HCT116 (cell line): ENCODE measurements at regions not wholly inside any gene's neighbourhood (a gene's known extent, or its start where the extent isn't known, plus 50 kb on each side); places are given as distances from the start of the nearest gene placed in this dataset.

Experiments used
- ATAC-seq: fragments of 200-7000 bp; cut with Tn5 transposase; 2 replicates; pipeline ENCODE4 v1.9.1; 2020; ENCODE audit warnings: mild to moderate bottlenecking, moderate library complexity
- BruUV-seq: library from RNA; stranded (reverse); fragments of 400-500 nt; replicated peaks from 2 replicates; lab custom pipeline; 2021; lab: Mats Ljungman, UMichigan
- CTCF ChIA-PET: fragments of 300-600 bp; sonication (Branson Sonifier 250); formaldehyde crosslinking; loops from one replicate; lab custom pipeline; 2021; ENCODE audit warnings: antibody characterized with exemption; lab: Charles Lee
- POLR2A ChIA-PET: fragments of 300-600, 350-600 bp; sonication (Branson Sonifier 250); formaldehyde crosslinking; loops from one replicate; lab custom pipeline; 2021; ENCODE audit warnings: antibody characterized with exemption; lab: Charles Lee
- RAD21 ChIA-PET, 2 experiments: fragments of 300-600 bp; sonication (Branson Sonifier 250); formaldehyde crosslinking; loops; one replicate each; lab custom pipeline; 2023; ENCODE audit warnings: low total read pairs in 2 of 2; ENCODE audit not compliant: uncharacterized antibody in 2 of 2, unreplicated experiment in 2 of 2, low non-redundant PET in 1 of 2; lab: Charles Lee
- DNase-seq: peaks from one replicate; pipeline ENCODE4 v3.0.0-alpha.2; 2010; ENCODE audit warnings: low read depth, low spot score
- H2AFZ ChIP-seq: fragments of 200-600 bp; shearing (Covaris generic), sonication (generic); 2 replicates; pipeline ENCODE4 v1.6.1; 2017; ENCODE audit warnings: low read depth, mixed run types, mixed read lengths, antibody characterized with exemption, low read length; ENCODE audit not compliant: poor library complexity, severe bottlenecking
- H3K27ac ChIP-seq: 2 replicates; pipeline ENCODE4 v1.5.1; 2012; ENCODE audit warnings: low read depth, low read length
- H3K27me3 ChIP-seq: fragments of 200-600 bp; sonication (generic); 2 replicates; pipeline ENCODE4 v1.6.1; 2016; ENCODE audit warnings: mixed run types, low read length, mixed read lengths; ENCODE audit not compliant: insufficient read depth
- H3K36me3 ChIP-seq, 2 experiments: fragments of 200-500 bp in 1 of 2; fragments of 200-600 bp in 1 of 2; sonication (Bioruptor generic) in 1 of 2; sonication (generic) in 1 of 2; 2 replicates each; pipeline versions ENCODE4 v1.5.1 to v1.6.1; 2014 to 2016; ENCODE audit warnings: low read length in 2 of 2, inconsistent platforms in 1 of 2, mixed read lengths in 1 of 2, mixed run types in 1 of 2; ENCODE audit not compliant: insufficient read depth in 2 of 2, control insufficient read depth in 1 of 2
- H3K4me1 ChIP-seq, 2 experiments: fragments of 200-600 bp in 1 of 2; sonication (generic) in 1 of 2; 2 replicates each; pipeline versions ENCODE4 v1.5.1 to v1.6.1; 2012 to 2017; ENCODE audit warnings: low read length in 2 of 2, inconsistent platforms in 1 of 2, mild to moderate bottlenecking in 1 of 2, mixed read lengths in 1 of 2, mixed run types in 1 of 2, moderate library complexity in 1 of 2; ENCODE audit not compliant: insufficient read depth in 2 of 2, control insufficient read depth in 1 of 2
- H3K4me2 ChIP-seq: fragments of 200-600 bp; sonication (generic); 2 replicates; pipeline ENCODE4 v1.6.1; 2017; ENCODE audit warnings: mixed run types, low read length, mixed read lengths
- H3K4me3 ChIP-seq, 2 experiments: fragments of 200-600 bp in 1 of 2; sonication (generic) in 1 of 2; replicated peaks in 1 of 2; 2 replicates each; pipeline ENCODE4 v1.5.1; 2011 to 2016; ENCODE audit warnings: low read length in 2 of 2, control low read depth in 1 of 2, low read depth in 1 of 2, mild to moderate bottlenecking in 1 of 2, mixed read lengths in 1 of 2, mixed run types in 1 of 2
- H3K79me2 ChIP-seq: fragments of 200-600 bp; sonication (generic); 2 replicates; pipeline ENCODE4 v1.6.1; 2017; ENCODE audit warnings: mild to moderate bottlenecking, mixed run types, low read length, moderate library complexity, mixed read lengths; ENCODE audit not compliant: insufficient read depth
- H3K9ac ChIP-seq: fragments of 200-600 bp; sonication (generic); 2 replicates; pipeline ENCODE4 v1.6.1; 2016; ENCODE audit warnings: low read length, mixed read lengths
- H3K9me2 ChIP-seq: fragments of 200-600 bp; sonication (generic), shearing (Covaris generic); 2 replicates; pipeline ENCODE4 v1.6.1; 2017; ENCODE audit warnings: mixed run types, mild to moderate bottlenecking, moderate library complexity; ENCODE audit not compliant: insufficient read depth
- H3K9me3 ChIP-seq, 2 experiments: fragments of 200-500 bp in 1 of 2; fragments of 200-600 bp in 1 of 2; sonication (Bioruptor generic) in 1 of 2; sonication (generic) in 1 of 2; 2 replicates each; pipeline ENCODE4 v1.6.1; 2014 to 2017; ENCODE audit warnings: low read length in 2 of 2, mixed read lengths in 2 of 2, inconsistent platforms in 1 of 2, low read depth in 1 of 2, mild to moderate bottlenecking in 1 of 2, mixed run types in 1 of 2, moderate library complexity in 1 of 2; ENCODE audit not compliant: control insufficient read depth in 1 of 2, insufficient read depth in 1 of 2
- H4K20me1 ChIP-seq: fragments of 200-600 bp; sonication (generic), shearing (Covaris generic); 2 replicates; pipeline ENCODE4 v1.6.1; 2017; ENCODE audit warnings: mixed run types, mild to moderate bottlenecking, moderate library complexity; ENCODE audit not compliant: insufficient read depth
- ATF3 ChIP-seq: IDR thresholded peaks from 2 replicates; pipeline ENCODE4 v1.6.1; 2012
- EGR1 ChIP-seq: IDR thresholded peaks from 2 replicates; pipeline ENCODE4 v1.6.1; 2012; ENCODE audit warnings: low read depth
- FOSL1 ChIP-seq: IDR thresholded peaks from 2 replicates; pipeline ENCODE4 v1.6.1; 2012; ENCODE audit warnings: low read depth
- JUND ChIP-seq: IDR thresholded peaks from 2 replicates; pipeline ENCODE4 v1.6.1; 2012
- MAX ChIP-seq: IDR thresholded peaks from 2 replicates; pipeline ENCODE4 v1.6.1; 2012
- POLR2A ChIP-seq: IDR thresholded peaks from 2 replicates; pipeline ENCODE4 v1.7.0; 2011; ENCODE audit warnings: borderline replicate concordance; ENCODE audit not compliant: insufficient read depth, insufficient read length; ENCODE audit errors: extremely low read depth
- RAD21 ChIP-seq: IDR thresholded peaks from 2 replicates; pipeline ENCODE4 v1.6.1; 2012; ENCODE audit warnings: low read depth, mild to moderate bottlenecking
- REST ChIP-seq: IDR thresholded peaks from 2 replicates; pipeline ENCODE4 v1.6.1; 2012; ENCODE audit warnings: low read depth
- SP1 ChIP-seq: IDR thresholded peaks from 2 replicates; pipeline ENCODE4 v1.6.1; 2012; ENCODE audit warnings: low read depth
- SRF ChIP-seq: IDR thresholded peaks from 2 replicates; pipeline ENCODE4 v1.6.1; 2012; ENCODE audit warnings: low read depth
- ZFX ChIP-seq: fragments of 450-650 bp; IDR thresholded peaks from 2 replicates; pipeline ENCODE4 v1.6.1; 2017
- ZNF274 ChIP-seq: fragments of 200-500 bp; sonication (Bioruptor generic); IDR thresholded peaks from 2 replicates; pipeline ENCODE4 v1.6.1; 2014; ENCODE audit warnings: mild to moderate bottlenecking, low read depth, low read length, inconsistent platforms
- intact Hi-C: fragments of 100-400 bp; cut with micrococcal nuclease; formaldehyde crosslinking; loops from 2 replicates; pipeline ENCODE4 v1.10.0; 2022

DNA sequence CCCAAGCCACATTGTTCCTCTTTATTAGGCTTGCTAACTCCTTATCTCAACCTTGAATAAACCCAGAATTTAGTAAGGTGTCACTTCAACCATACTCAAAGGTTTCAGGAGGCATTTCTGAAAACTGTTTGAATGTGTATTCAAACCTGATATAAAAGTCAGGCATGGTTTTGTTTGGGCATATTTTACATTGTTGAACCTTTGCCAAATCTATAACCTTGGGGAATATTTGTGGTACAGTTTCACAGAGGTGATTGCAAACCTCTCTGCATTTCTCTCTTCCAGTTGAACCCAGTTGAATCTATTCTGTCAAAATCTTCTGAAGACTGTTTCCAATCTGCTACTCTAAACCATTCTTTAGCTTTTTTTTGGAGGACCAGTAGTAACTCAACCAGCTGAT, 409.0 kb downstream of the TECRL start:
- ChIA-PET RAD21 (no interaction called here), CTCF (no interaction called here), POLR2A (no interaction called here)
- H3K4me2 ChIP-seq: no peak overlapping the region
- intact Hi-C loops: no loop called here
- H2AFZ ChIP-seq: no peak overlapping the region
- H3K9me2 ChIP-seq: no peaks in the 10 kb centered on the region
- no peak for ATAC-seq
- no peak for TF ChIP-seq MAX
- TF ChIP-seq POLR2A: no peak
- TF ChIP-seq ZNF274: no peak
- no peak for TF ChIP-seq FOSL1
- TF ChIP-seq ZFX: no peak
- no peak for TF ChIP-seq JUND
- no peak for TF ChIP-seq SP1
- no peak overlapping the region for H3K4me3 ChIP-seq
- no TSS peak for BruUV-seq
- H3K9me3 ChIP-seq: peaks cover 15 to 20% of the 10 kb centered on the region in 2 experiments; a peak in 2 of 4 replicates
- DNase-seq: no peak
- H3K4me1 ChIP-seq: no peaks in the 10 kb centered on the region
- no peaks in the 10 kb centered on the region for H3K36me3 ChIP-seq
- no peak overlapping the region for H3K27ac ChIP-seq
- H3K79me2 ChIP-seq: no peaks in the 10 kb centered on the region
- no peaks in the 10 kb centered on the region for H3K27me3 ChIP-seq
- H3K9ac ChIP-seq: no peak overlapping the region
- no peaks in the 10 kb centered on the region for H4K20me1 ChIP-seq

GRCh38 chr4:63986253-63986652, 423.0 kb downstream of the TECRL start:
- H3K36me3 ChIP-seq: no peaks in the 10 kb centered on the region
- ChIA-PET RAD21 (no interaction called here), CTCF (no interaction called here), POLR2A (no interaction called here)
- H3K27ac ChIP-seq: no peak overlapping the region
- H4K20me1 ChIP-seq: no peaks in the 10 kb centered on the region
- no peak overlapping the region for H3K9ac ChIP-seq
- no TSS peak for BruUV-seq
- TF ChIP-seq FOSL1 (no peak), ATF3 (no peak), REST (no peak), EGR1 (no peak), JUND (no peak), RAD21 (no peak), SRF (no peak), ZFX (no peak)
- no peak for DNase-seq
- H3K4me1 ChIP-seq: no peaks in the 10 kb centered on the region
- no peak for ATAC-seq
- intact Hi-C loops: no loop called here
- H3K9me3 ChIP-seq: peaks cover 15 to 32% of the 10 kb centered on the region in 2 experiments; a peak in 2 of 4 replicates
- no peaks in the 10 kb centered on the region for H3K27me3 ChIP-seq
- H3K79me2 ChIP-seq: no peaks in the 10 kb centered on the region
- no peak overlapping the region for H2AFZ ChIP-seq
- no peak overlapping the region for H3K4me3 ChIP-seq
- no peaks in the 10 kb centered on the region for H3K9me2 ChIP-seq
- H3K4me2 ChIP-seq: no peak overlapping the region
